Gastroesophageal sphincter (tissue), 4 donors: ENCODE measurements at regions not wholly inside any gene's neighbourhood (a gene's known extent, or its start where the extent isn't known, plus 50 kb on each side); places are given as distances from the start of the nearest gene placed in this dataset.

ENCODE experiments used
- ATAC-seq: fragments of 150-250 bp; one replicate; pipeline ENCODE4 v1.9.1; 2016; ENCODE audit warnings: mild to moderate bottlenecking, moderate library complexity
- H3K27ac ChIP-seq, 4 donors: fragments of 200-600 bp; sonication (generic) in 3 of 4; 1 replicate in 3 of 4; 2 replicates in 1 of 4; pipeline ENCODE4 v1.5.1; 2016 to 2019
- H3K27me3 ChIP-seq: fragments of 200-600 bp; sonication (generic); one replicate; pipeline ENCODE4 v1.5.1; 2019
- H3K36me3 ChIP-seq, 2 donors: fragments of 200-600 bp; sonication (generic); one replicate each; pipeline ENCODE4 v1.5.1; 2019; ENCODE audit warnings: control low read depth in 1 of 2
- H3K4me1 ChIP-seq, 3 donors: fragments of 200-600 bp; sonication (generic); 1 replicate in 2 of 3; 2 replicates in 1 of 3; pipeline ENCODE4 v1.5.1; 2016 to 2019; ENCODE audit warnings: control low read depth in 2 of 3
- H3K4me3 ChIP-seq, 2 donors: fragments of 200-600 bp; sonication (generic); one replicate each; pipeline ENCODE4 v1.5.1; 2019; ENCODE audit warnings: mild to moderate bottlenecking in 1 of 2, moderate library complexity in 1 of 2
- H3K9me3 ChIP-seq, 3 donors: fragments of 200-600 bp; sonication (generic); one replicate each; pipeline ENCODE4 v1.5.1; 2017 to 2019; ENCODE audit warnings: control low read depth in 2 of 3
- EP300 ChIP-seq: sonication (generic); formaldehyde crosslinking; IDR thresholded peaks from one replicate; pipeline ENCODE4 v1.6.1; 2017; ENCODE audit warnings: antibody characterized with exemption, mild to moderate bottlenecking
- POLR2A ChIP-seq, 2 donors: fragments of 450-650 bp; IDR thresholded peaks; one replicate each; pipeline ENCODE4 v1.6.1; 2017; ENCODE audit warnings: antibody characterized with exemption in 2 of 2, mild to moderate bottlenecking in 2 of 2, moderate library complexity in 1 of 2
- POLR2AphosphoS5 ChIP-seq: sonication (generic); formaldehyde crosslinking; IDR thresholded peaks from one replicate; pipeline ENCODE4 v1.6.1; 2017; ENCODE audit warnings: antibody characterized with exemption
- WGBS, 2 donors: methylation state at CpG; one replicate each; pipeline ENCODE4 v1.1.5; 2018; ENCODE audit warnings: low coverage in 1 of 2; 5-methylcytosine and 5-hydroxymethylcytosine counted together
- TF ChIP-seq, protein P1 (sequence below), 4 experiments: fragments of 200-600 bp in 2 of 4; fragments of 450-650 bp in 2 of 4; sonication (generic) in 1 of 4; IDR thresholded peaks; one replicate each; pipeline ENCODE4 v1.5.1; 2017 to 2019; ENCODE audit warnings: antibody characterized with exemption in 4 of 4, mild to moderate bottlenecking in 2 of 4, moderate library complexity in 2 of 4

DNA sequence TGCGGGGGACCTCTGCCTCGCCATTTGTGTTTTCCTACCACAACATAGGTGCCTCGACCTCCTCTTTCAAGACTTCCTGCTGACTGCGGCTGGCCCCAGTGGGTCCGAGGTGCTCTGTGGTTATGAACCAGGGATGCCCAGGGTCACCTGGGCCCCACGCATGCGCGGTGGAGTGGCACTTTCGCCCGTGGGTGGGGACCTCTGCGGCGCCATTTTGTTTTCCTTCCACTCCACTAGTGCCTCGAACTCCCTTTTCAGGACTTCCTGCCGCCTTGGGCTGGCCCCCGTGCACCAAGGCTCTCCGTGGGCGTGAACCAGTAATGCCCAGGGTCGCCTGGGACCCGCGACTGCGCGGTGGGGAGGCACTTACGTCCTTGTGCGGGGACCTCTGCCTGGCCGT is 351.6 kb downstream of the ALG10 start:
- H3K9me3 ChIP-seq = peaks cover 0 to 99% (median 0%) of the 10 kb centered on the region in 3 donors

DNA sequence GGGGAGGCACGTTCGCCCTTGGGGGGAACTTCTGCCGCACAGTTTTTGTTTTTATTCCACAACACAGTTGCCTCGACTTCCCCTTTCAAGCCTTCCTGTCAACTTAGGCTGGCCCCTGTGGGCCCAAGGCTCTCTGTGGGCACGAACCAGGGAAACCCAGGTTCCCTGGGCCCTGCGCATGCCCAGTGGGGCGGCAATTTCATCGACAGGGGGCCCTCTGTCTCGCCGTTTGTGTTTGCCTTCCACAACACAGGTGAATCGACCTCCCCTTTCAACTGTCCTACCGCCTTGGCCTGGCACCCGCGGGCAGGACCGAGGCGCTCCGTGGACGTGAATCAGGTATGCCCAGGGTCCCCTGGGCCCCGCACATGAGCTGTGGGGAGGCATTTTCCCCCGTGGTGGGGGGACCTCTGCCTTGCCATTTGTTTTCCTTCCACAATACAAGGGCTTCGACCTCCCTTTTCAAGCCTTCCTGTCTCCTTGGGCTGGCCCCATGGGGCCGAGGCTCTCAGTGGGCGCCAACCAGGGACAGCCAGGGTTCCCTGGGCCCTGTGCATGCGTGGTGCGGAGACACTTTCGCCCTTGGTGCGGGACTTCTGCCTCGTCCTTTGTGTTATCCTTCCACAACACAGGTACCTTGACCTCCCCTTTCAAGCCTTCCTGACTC is 354.0 kb downstream of the ALG10 start:
- TF ChIP-seq POLR2A (IDR thresholded peaks at IDR 0.05) = no peak
- TF ChIP-seq, protein P1, sequence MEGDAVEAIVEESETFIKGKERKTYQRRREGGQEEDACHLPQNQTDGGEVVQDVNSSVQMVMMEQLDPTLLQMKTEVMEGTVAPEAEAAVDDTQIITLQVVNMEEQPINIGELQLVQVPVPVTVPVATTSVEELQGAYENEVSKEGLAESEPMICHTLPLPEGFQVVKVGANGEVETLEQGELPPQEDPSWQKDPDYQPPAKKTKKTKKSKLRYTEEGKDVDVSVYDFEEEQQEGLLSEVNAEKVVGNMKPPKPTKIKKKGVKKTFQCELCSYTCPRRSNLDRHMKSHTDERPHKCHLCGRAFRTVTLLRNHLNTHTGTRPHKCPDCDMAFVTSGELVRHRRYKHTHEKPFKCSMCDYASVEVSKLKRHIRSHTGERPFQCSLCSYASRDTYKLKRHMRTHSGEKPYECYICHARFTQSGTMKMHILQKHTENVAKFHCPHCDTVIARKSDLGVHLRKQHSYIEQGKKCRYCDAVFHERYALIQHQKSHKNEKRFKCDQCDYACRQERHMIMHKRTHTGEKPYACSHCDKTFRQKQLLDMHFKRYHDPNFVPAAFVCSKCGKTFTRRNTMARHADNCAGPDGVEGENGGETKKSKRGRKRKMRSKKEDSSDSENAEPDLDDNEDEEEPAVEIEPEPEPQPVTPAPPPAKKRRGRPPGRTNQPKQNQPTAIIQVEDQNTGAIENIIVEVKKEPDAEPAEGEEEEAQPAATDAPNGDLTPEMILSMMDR (IDR thresholded peaks at IDR 0.05) = no peak
- TF ChIP-seq EP300 = no peak
- Histone ChIP-seq H3K36me3 (no peaks in the 10 kb centered on the region), H3K4me1 (no peaks in the 10 kb centered on the region), H3K27ac (no peak overlapping the region), H3K9me3 (peaks cover 0 to 99% (median 0%) of the 10 kb centered on the region in 3 donors), H3K27me3 (peaks cover 53% of the 10 kb centered on the region), H3K4me3 (no peak overlapping the region)
- no peak for ATAC-seq
- WGBS, 2 donors = 62 to 63% methylated on average over 10 to 15 of the region's 28 CpGs

More for the DNA sequence above, 351.6 kb downstream of the ALG10 start:
- no peak for ATAC-seq
- 80% methylated on average over 1 of the region's 25 CpGs; no CpG with 5 or more reads in 1 of the 2 donors for whole genome bisulfite sequencing, 2 donors
- Histone ChIP-seq H3K4me1 (no peaks in the 10 kb centered on the region), H3K36me3 (no peaks in the 10 kb centered on the region), H3K4me3 (no peak overlapping the region), H3K27ac (no peak overlapping the region), H3K27me3 (peaks cover 37% of the 10 kb centered on the region)
- TF ChIP-seq, protein P1 (IDR thresholded peaks at IDR 0.05) = no peak
- TF ChIP-seq POLR2AphosphoS5 (no peak), POLR2A (IDR thresholded peaks at IDR 0.05) (no peak), EP300 (no peak)

DNA sequence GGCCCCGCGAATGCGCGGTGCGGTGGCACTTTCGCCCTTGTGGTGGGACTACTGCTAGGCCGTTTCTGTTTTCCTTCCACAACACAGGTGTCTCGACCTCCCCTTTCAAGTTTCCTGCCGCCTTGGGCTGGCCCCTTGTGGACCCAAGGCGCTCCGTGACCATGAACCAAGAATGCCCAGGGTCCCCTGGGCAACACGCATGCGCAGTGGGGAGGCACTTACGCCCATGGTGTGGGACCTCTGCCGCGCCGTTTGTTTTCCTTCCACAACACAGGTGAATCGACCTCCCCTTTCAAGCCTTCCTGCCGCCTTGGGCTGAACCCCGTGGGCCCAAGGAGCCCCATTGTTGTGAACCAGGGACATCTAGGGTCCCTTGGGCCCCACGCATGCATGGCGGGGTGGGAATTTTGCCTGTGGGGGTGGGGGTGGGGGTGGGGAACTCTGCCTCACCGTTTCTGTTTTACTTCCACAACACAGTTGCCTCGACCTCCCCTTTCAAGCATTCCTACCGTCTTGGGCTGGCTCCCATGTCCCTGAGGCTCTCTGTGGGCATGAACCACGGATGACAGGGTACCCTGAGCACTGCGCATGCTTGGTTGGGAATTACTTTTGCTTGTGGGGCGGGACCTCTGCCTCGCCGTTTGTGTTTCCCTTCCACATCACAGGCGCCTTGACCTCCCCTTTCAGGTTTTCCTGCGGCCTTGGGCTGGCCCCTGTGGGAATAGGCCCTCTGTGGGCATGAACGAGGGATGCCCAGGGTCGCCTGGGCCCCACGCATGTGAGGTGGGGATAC is 355.1 kb downstream of the ALG10 start:
- 56 to 65% methylated on average over 9 to 20 of the region's 35 CpGs for WGBS, 2 donors
- Histone ChIP-seq H3K27ac (no peak overlapping the region), H3K9me3 (peaks cover 0 to 99% (median 0%) of the 10 kb centered on the region in 3 donors), H3K27me3 (peaks cover 65% of the 10 kb centered on the region), H3K4me1 (no peaks in the 10 kb centered on the region), H3K4me3 (no peak overlapping the region), H3K36me3 (no peaks in the 10 kb centered on the region)
- no peak for ATAC-seq
- TF ChIP-seq POLR2A (IDR thresholded peaks at IDR 0.05) (no peak), EP300 (no peak), POLR2AphosphoS5 (no peak)
- TF ChIP-seq, protein P1 (IDR thresholded peaks at IDR 0.05) = no peak

DNA sequence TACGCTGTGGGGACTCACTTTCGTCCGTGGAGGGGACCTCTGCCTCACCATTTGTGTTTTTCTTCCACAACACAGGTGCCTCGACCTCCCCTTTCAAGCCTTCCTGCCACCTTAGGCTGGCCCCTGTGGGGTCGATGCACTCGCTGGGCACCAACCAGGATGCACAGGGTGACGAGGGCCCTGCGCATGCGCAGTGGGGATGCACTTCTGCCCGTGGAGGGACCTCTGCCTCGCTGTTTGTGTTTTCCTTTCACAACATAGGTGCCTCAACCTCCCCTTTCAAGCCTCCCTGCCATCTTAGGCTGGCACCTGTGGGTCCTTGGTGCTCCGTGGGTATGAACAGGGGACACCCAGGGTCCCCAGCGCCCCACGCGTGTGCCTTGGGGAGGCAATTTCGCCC is 356.8 kb downstream of the ALG10 start:
- Histone ChIP-seq H3K27ac (no peak overlapping the region), H3K27me3 (peaks cover 82% of the 10 kb centered on the region), H3K4me3 (no peak overlapping the region), H3K36me3 (no peaks in the 10 kb centered on the region), H3K9me3 (peaks cover 0 to 99% (median 0%) of the 10 kb centered on the region in 3 donors), H3K4me1 (no peaks in the 10 kb centered on the region)
- TF ChIP-seq EP300 (no peak), POLR2A (IDR thresholded peaks at IDR 0.05) (no peak), POLR2AphosphoS5 (no peak)
- TF ChIP-seq, protein P1 (IDR thresholded peaks at IDR 0.05) = no peak
- WGBS, 2 donors = 40 to 46% methylated on average over 2 to 11 of the region's 16 CpGs
- no peak for ATAC-seq
